RPMI8226 (cell line): ENCODE measurements at regions not wholly inside any gene's neighbourhood (a gene's known extent, or its start where the extent isn't known, plus 50 kb on each side); places are given as distances from the start of the nearest gene placed in this dataset.

Source experiments
- DNase-seq: peaks from one replicate; pipeline ENCODE4 v3.0.0-alpha.2; 2015

DNA sequence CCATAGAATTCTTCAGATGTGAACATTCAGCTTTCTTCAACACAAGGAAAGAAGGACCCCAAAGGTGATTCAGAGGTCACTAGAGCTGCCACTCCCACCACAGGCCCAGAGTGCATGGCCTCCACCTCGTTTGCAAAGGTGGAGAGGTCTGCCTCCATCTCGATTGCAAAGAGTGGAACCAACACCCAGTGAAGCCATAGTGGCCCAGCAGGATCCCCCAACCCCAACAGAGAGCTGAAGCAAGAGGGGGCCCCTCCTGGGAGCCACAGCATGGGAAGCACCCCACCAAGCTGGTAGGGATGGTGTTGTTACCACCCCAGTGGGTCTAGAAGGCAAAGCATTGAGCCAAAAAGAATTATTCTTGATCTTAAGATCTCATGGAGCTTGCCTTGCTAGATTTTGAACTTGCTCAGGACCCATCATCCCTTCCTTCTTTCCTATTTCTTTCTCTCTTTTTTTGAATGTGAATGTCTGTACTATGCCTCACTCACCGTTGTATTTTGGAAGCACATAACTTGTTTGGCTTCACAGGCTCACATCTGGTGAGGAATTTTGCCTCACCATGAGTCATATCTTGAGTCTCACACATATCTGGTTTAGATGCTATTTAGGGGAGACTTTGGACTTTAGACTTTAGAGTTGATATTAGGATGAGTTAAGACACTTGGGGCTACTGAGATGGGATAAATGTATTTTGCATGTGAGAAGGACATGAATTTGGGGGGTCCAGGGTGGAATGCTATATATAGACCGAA lies 119.2 kb downstream of the ANKRD60 start:
- DNase-seq: no peak

DNA sequence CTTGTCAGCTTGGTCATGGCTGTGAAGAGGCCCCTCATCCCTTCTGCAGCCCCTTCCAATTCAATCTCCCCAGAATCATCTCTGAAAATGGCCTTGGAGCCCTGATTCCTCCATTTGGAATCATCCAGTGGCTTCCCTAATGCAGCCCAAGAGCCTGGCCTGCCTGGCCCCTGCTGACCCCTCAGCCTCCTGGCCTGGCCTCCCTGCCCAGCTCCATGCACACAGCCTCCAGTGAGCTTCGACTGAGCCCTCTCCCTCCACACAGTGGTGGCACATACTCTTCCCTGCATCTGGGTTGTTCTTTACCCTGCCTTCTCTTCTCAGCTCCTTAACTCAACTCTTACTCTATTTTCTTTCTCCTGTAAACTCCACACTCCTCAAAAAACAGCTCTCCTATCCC lies 120.9 kb downstream of the ANKRD60 start:
- no peak for DNase-seq

DNA sequence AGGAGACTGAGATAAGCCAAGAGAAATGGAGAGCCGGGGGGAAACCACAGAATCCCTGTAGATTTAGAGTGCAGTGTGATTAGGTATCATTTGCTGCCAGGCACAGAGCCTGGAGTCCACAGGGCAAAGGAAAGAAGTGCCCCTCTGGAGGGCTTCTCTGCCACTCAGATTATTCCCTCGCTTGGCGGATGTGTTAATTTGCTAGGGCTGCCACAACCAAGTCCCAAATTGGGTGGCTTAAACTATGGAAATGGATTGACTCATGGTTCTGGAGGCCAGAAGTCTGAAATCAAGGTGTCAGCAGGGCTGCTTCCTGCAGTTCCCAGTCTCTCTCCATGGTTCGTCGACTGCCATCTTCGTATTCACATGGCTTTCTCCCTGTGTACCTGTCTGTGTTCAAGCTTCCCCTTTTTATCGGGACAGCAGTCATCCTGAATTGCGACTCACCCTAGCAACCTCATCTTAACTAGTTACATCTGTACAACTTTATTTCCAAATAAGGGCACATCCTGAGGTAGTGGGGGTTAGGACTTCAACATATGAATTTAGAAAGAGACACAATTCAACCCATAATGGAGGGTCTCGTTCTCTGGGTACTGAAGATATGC lies 122.2 kb downstream of the ANKRD60 start:
- no peak for DNase-seq

DNA sequence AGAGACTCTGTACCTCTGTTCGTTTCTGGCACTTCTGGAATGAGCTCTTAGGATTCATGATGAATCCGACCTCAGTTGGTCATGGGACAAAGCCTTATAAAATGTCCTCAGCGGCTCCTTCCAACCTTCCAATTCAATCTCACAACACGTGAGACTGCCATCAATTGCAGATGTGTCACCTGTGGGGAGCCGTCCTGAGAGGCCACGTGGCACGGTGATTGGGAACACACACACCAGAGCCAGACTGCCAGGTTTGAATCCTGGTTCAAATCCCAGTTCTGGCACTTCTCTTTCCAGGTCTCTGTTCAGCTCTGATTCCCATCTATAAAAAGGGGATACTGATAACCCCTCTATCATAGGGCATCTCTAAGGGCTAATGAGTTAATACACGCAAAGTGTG lies 124.5 kb downstream of the ANKRD60 start:
- no peak for DNase-seq

DNA sequence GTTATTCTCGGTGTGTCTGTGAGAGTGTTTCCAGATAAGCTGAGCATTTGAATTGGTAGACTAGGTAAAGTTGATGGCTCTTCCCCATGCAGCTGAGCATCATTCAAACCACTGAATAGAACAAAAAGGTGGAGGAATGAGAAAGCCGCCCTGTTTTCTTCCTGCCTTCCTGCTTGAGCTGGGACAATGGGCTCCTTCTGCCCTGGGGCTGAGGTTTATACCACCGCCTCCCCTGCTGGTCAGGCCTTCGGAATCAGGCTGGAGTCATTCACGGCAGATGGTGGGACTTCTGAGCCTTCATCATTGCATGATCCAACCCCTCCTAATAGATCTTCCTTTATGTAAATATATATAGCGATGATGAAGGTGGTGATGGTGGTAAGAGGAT lies 124.9 kb downstream of the ANKRD60 start:
- no peak for DNase-seq

DNA sequence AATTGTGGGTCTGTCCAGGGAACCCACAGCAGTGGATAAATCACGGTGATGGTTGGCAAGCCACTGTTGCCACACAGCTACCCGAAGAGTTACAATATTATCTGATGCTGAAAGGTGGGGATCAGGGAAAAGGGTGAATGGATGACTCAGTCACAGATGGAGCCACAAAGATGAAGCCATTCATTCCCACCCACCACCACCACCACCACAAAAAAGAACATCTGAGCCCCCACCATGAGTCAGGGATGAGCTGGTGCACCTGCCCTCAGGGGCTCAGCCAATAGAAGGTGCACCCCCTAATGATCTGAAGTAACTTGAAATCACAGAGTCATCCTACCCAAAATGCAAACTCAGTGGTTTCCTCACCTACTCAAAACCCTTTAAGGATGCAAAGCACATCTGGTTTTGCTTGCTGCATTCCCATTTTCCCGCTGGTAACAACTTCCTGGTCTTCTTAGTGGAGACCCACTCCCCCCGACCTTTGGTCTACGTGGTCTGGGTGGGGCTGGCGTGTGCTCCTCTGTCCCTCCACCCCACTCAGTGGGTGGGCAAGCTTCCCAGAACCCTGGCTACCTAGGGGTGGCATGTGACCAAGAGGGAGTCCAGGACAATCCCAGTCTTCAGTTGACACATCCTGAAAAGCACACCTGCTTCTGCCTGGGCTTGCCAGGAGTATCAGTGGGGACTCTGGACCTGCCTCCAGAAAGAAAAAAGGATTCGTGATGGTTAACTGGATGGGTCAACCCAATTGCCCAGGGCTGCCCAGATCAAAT lies 125.5 kb downstream of the ANKRD60 start:
- DNase-seq: no peak

DNA sequence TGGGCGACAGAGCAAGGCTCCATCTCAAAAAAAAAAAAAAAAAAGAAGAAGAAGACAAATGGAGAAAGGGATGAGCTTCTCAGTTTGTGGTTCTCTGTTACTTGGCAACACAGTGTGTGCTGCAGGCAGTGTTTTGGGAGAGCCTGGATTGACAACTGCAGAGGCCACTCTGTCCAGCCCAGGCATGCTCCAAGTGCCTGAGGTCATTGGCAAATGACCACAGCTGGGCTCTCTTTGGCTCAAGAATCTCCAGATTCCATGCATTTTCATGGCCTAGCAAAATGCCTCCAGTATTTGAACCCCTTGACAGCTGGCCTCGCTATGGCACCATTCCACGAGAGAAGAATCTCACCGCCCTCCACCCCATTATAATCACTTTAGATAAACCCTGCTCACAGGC lies 126.2 kb downstream of the ANKRD60 start:
- no peak for DNase-seq

DNA sequence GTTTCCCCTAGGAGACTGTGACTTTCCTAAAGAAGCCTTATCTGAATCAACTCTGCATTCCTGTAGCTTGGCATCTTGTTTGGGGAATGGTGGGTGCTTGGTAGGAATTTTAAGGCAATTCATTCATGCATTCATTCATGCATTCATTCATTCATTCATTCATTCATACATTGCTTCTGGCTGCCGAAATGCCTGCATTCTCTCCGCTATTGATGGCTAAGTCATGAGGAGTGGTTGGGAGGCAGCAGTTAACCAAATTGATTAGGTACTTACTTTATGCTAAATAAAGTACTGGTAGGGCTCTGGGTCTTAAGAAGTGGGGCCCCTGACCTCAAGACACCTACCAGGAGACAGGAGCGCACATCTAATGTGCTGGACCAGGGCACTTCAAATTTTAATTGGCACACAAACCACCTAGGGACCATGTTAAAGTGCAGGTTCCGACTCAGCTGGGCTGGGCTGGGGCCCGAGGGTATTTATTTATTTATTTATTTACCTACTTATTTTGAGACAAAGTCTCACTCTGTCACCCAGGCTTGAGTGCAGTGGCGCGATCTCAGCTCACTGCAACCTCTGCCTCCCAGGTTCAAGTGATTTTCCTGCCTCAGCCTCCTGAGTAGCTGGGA lies 127.6 kb downstream of the ANKRD60 start:
- DNase-seq: no peak

DNA sequence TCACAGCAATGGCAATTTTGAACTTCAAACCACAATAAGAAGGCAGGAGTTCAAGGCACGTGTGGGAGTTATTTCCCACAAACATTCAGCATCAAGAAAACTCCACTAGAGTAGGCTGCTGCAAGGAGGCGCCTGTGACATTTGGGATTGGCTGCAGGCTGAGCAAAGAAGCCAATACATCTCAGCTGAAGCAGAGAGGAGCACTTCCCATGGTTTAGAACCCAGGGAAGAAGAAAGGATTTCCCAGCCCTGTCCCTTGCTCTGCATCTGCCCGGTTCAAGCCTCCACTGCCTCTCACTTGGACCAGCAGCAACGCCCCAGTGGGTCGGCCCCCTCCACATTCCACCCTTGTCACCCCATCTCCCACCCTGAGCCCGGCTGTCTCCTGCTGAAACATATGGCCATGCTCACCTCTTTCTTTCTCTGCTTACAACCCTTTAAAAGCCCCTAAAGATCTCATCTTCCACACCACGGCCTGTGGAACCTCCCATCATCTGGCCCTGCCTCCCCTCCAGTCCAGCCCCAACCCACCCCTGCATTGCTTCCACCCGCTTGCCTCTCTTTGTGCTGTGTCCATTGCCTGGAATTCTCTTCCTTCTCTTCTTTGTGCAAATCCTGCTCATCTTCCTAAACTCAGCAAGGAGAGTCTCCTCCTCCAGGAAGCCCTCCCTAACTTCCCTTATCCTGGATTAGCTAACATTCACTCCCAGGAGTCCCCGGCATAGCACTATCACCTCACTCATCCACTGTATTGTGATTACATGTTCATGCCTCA lies 128.3 kb downstream of the ANKRD60 start:
- DNase-seq: no peak

DNA sequence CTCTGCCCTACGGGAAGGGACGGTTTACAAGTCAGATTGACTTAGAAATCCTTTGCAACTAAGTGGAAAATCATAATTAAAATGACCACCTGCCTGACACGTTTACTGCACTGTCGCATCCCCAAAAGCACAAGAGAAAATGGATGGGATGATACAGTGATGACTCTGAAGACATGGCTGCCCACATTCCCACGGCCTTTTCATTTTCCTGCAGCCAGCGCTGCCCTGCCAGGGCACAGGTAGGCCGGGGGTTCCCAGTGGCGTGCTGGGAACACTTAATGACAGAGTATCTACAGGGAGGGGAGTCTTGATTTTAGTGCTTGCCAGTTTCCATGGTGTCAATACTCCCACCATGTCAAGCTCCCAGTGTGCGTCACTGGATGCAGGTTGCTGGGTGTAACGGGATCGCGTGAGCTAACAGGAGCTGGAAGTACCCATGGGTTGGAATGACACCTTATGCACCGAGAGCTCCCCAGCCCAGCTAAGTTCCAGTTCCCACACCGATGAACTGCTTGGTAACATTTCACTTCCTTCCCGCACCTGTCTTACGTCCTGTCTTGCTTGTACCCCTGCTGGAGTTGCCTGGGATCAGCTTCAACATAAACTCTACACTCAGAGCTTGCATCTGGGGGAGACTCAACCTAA lies 129.0 kb downstream of the ANKRD60 start:
- DNase-seq: no peak

DNA sequence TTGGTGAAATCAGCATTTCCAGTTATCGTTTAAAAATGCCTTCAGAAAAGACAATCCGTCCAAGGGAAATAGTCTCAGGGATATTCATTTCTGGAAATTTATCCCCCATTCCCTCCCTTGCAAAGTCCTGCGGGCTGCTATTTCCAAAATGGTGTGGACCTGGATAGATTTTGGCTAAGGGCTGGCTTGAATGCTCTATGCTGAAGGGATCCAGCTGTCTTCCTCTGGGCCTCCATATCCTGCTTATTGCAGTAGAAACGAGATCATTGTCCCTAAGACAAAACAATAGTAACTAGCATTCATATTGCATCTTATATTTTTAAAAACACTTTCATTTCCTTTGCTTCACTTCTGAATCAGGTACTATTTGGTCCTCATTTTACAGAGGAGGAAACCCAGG lies 129.9 kb downstream of the ANKRD60 start:
- DNase-seq: no peak

DNA sequence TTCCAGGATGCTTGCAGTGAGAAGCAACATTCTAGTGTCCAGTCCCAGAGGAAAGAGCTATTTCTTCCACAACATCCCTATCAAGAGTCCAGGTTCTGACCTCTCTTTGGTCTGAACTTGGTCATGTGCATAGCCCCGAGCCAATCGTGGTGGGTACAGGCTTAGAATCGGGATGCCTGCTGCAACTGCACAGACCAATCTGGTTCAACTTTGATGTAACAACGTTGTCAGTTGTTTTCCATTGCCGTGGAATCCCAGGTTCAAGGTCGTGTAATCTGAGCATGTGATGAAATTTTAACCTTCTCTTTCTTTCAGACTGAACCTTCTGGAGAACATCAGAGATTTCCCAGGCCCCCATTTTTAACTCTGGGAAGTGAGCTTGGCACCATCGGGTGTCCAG lies 130.5 kb downstream of the ANKRD60 start:
- DNase-seq: no peak

DNA sequence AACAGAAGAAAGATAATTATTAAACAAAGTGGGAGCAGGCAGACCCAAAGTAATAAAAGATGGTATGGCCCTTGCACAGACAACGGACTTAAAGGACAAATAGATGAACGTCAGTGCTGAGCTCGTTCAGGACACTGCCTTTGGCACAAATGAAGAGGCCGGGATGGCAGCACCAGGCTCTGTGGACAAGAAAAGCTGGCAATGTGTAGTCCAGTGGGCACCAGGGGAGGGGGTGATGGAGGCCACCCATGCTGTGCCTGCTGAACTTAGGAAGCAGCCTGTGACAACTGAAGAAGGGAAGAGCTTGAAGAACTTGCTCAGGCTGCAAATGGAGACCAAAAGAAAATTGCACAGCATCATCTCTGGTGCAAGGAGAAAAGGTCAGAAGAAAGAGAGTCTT lies 131.0 kb downstream of the ANKRD60 start:
- no peak for DNase-seq

DNA sequence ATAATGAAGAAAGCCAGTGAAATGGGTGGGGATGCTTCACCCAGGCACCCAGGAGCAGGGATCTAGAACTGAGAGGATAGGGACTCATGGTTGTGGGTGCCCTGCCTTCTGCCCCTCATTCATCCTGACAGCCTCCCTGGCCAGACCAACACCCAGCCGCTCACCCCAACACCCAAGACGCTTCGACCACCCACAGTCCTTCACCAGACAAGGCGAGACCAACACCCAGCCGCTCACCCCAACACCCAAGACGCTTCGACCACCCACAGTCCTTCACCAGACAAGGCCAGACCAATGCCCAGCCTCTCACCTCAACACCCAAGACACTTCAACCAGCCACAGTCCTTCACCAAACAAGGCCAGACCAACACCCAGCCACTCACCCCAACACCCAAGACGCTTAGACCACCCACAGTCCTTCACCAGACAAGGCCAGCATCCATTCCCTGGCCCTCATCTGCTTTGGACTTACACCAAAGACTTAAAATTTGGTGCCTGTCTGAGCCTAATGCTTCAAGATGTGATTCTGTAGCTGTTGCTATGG lies 131.5 kb downstream of the ANKRD60 start:
- no peak for DNase-seq

DNA sequence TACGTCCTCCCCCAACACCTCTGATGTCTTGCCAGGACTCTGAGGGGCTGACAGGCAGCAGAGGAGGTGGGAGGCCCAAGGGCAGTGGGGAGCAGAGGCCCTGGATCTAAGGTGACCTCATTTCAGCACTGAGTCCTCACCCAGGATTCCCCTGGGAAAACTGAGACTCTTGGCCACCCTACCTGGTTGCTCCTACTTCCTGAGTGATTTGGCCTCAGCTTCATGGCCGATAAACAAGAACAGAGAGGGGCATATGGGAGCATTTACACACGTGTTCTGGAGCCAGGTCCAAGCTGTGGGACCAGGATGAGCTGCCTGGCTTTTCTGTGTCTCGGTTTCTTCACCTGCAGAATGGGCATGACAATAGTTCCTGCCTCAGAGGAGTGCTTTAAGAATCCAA lies 133.8 kb downstream of the ANKRD60 start:
- no peak for DNase-seq

DNA sequence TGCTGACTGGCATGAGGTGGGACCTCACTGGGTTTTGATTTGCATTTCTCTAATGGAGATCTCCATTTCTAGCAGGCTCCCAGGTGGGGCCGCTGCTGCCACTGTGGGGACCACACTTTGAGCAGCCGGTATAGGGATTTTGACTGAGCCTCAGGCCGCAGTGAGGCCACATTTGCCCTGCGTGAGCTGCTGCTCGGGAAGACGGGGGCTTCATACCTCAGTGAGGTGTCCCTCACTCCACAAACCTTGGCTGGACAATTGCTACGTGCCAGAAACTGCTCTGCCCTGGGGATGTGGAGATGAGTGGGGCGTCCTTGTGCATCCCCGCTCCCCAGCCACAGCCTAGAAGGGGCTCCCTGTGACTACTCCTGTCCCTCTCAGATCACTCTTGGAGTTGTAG lies 134.3 kb downstream of the ANKRD60 start:
- DNase-seq: no peak

DNA sequence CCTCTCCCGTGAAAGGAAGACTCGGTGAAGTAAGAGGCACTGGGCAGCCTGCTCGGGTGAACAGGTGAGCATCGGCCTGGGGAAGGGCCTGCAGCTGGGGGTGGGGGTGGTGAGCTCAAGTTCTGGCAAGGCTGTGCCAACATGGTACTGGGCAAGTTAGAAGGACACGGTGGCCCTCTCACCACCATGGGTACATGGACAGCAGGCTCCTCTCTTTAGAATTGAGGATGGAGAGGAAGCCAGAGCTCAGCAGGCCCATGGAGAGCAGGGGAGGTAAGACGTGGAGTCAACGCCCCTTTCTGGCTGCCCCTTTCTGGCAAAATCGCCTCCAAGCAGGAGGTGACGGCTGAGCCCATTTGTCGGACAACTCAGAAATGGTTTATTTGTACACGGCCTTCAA lies 135.6 kb downstream of the ANKRD60 start:
- no peak for DNase-seq

DNA sequence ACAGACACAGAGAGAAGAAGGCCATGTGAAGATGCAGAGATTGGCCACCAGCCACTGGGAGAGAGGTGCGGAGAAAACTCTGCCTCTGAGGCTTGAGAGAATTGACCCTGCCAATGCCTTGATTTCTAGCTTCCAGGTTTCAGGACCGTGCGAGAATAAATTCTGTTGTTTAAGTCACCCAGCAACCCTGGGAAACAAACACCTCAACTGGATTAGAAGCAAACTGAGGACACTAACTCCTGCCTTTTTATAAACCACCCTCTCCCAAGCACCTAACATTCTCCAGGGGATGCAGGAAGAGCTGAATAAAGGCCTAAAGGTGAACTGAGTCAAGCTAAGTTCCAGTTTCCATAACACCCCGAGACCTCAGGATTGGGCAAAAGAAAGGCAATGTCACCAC lies 136.1 kb downstream of the ANKRD60 start:
- DNase-seq: no peak

DNA sequence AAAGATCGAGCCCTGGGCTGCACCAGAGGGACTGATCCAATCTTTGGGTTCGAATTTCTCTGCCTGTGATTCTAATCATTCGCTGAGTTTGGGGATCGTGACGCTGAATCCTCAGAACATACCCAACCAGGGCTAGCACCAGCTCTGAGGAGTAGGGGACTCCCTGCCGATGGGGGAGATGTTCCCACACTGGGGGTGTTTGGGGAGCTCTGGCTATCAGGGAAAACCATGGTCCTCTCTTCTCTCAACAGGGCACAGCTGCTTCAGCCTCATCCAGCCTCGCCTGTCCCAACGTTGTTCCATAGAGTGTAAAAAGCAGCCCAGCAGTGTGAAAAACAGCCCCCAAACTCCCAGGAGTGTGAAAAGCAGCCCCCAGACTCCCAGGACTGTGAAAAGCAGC lies 136.6 kb downstream of the ANKRD60 start:
- DNase-seq: no peak

DNA sequence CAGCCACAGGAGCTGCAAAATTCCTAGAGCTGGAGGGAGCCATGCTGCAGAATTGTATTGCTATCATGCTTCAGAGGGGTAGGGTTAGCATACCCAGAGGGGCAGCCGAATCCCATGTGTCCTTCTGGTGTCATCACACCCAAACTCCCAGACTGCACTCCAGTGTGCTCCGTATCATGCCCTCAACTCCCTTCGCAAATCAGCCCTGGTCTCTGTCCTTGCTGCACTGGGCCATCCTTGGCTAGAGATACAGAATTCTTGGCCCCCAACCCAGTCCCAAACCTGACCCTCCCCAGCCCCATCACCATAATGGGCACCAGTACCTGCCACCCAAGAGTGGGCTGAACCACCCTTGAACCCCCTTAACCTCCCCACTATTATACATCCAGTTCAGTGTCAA lies 138.3 kb downstream of the ANKRD60 start:
- no peak for DNase-seq

DNA sequence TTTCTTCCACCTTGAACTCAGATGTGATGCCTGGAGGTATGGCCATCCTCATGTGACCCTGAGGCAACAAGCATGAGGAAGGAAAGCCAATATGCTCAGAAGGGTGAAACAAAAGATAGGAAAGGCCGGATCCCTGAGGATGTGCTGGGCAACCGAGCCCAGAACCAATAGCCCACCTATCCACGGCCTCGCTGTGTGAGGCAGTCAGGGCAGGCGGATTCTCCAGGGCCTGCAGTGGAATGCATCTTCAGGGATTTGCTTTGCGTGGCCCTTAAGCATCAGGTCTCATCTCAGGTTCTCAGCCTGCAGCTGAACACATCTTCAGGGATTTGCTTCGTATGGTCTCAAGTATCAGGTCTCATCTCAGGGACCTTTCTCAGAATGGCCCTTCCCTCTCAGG lies 139.8 kb downstream of the ANKRD60 start:
- no peak for DNase-seq

DNA sequence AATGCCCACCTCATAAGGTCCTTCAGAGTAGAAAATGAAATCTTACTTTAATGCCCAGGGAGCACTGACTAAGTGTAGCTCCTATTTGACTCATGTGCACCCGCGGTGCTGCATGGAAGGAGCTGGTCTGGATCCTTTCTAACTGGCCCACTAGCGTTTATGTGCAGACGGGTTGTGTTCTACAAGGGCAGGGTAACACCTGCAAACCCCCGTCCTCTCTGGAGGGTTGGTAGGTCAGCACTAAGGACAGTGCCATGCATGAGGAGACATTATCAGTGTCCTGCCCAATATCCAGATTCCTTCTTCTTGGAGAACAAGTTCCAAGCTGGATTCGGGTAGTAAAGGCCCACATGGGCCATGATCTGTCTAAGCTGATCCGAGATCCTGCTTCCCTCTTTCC lies 140.3 kb downstream of the ANKRD60 start:
- no peak for DNase-seq
